ENCODE measurements at regions not wholly inside any gene's neighbourhood (a gene's known extent, or its start where the extent isn't known, plus 50 kb on each side); places are given as distances from the start of the nearest gene placed in this dataset.
A peak's percentile ranks its signal among the peaks of the same experiment; 100 is the strongest.

- H3K9me2 ChIP-seq (replicated peaks; ENCODE audit: insufficient read depth), result no peaks in the 10 kb centered on the region
- TF ChIP-seq EZH2phosphoT487 (IDR thresholded peaks at IDR 0.05; ENCODE audit: low read depth, severe bottlenecking, unreplicated experiment) (no peak), EZH2 (IDR thresholded peaks at IDR 0.05; ENCODE audit: borderline replicate concordance) (no peak)
- TF ChIP-seq, protein P1, sequence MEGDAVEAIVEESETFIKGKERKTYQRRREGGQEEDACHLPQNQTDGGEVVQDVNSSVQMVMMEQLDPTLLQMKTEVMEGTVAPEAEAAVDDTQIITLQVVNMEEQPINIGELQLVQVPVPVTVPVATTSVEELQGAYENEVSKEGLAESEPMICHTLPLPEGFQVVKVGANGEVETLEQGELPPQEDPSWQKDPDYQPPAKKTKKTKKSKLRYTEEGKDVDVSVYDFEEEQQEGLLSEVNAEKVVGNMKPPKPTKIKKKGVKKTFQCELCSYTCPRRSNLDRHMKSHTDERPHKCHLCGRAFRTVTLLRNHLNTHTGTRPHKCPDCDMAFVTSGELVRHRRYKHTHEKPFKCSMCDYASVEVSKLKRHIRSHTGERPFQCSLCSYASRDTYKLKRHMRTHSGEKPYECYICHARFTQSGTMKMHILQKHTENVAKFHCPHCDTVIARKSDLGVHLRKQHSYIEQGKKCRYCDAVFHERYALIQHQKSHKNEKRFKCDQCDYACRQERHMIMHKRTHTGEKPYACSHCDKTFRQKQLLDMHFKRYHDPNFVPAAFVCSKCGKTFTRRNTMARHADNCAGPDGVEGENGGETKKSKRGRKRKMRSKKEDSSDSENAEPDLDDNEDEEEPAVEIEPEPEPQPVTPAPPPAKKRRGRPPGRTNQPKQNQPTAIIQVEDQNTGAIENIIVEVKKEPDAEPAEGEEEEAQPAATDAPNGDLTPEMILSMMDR (IDR thresholded peaks at IDR 0.05; ENCODE audit: poor library complexity), result no peak
- no peaks in the 10 kb centered on the region for H4K20me1 ChIP-seq (ENCODE audit: insufficient read depth, poor library complexity, severe bottlenecking)
- peak; percentile 46 for DNase-seq (ENCODE audit: low spot score)
- 48% methylated on average over 1 of the region's 1 CpG for WGBS (ENCODE audit: low lambda C conversion rate, missing lambda C conversion rate)
- no peaks in the 10 kb centered on the region for H3K36me3 ChIP-seq (replicated peaks; ENCODE audit: insufficient read depth, low read depth)
- H3K4me2 ChIP-seq, result no peak overlapping the region
- no peaks in the 10 kb centered on the region for H3K27me3 ChIP-seq
- H3K9me3 ChIP-seq (ENCODE audit: low read depth), result no peaks in the 10 kb centered on the region
- H2AFZ ChIP-seq, result no peak overlapping the region
- H3K79me2 ChIP-seq, result no peaks in the 10 kb centered on the region
- no peak overlapping the region for H3K27ac ChIP-seq
- no peak overlapping the region for H3K4me3 ChIP-seq
- no peaks in the 10 kb centered on the region for H3K4me1 ChIP-seq (ENCODE audit: insufficient read depth)
These were observed 101.6 kb upstream of the PALMD start for GRCh38 chr1:99544328-99544727.

DNA sequence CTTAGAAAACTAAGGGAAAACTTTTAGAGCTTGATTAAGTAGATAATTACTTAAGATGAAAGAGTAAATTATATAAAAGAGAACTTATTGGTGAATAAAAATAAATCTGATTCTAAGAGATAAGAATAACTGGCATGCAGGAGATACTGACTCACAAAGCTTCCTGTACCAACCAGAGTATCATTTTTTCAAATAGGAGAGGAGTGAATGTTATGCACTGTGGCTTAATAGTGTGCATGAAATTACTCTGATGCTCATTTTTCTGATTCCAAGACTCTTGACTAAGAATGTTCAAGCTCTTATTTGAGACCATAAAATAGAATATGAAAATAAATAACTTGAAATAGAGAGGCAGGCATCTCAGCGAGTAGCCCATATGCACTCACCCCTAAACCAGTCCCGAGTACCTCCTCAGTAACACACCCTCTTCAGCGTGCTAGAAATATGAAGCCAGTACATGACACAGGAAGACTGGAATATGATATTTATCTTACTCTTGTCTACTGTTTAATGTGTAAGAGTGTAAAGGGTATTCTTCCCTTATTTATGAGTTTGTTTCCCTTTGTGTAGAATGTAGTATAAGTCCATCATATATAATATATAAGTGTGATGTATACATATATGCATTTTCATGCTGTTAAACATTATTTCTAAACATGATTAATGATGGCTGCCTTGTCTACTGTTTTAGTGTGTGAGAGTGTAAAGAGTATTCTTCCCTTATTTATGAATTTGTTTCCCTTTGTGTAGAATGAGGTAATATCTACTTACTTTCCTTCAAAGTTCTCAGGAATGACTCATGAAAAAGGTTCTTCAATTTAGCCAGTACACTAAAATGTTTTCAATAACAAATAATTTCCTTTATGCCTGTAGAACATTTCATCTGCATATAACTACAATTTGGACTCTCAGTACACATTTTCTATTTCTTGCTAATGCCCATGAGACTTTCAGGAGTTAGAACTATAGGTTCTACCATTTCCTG lies 99.2 kb upstream of the PALMD start:
- H3K79me2 ChIP-seq, result no peaks in the 10 kb centered on the region
- no peaks in the 10 kb centered on the region for H3K27me3 ChIP-seq
- no peak overlapping the region for H2AFZ ChIP-seq
- TF ChIP-seq EZH2phosphoT487 (IDR thresholded peaks at IDR 0.05; ENCODE audit: low read depth, severe bottlenecking, unreplicated experiment) (no peak), EZH2 (IDR thresholded peaks at IDR 0.05; ENCODE audit: borderline replicate concordance) (no peak)
- TF ChIP-seq, protein P1 (IDR thresholded peaks at IDR 0.05; ENCODE audit: poor library complexity), result no peak
- no peak overlapping the region for H3K27ac ChIP-seq
- no peaks in the 10 kb centered on the region for H3K9me3 ChIP-seq (ENCODE audit: low read depth)
- no peaks in the 10 kb centered on the region for H3K4me1 ChIP-seq (ENCODE audit: insufficient read depth)
- DNase-seq (ENCODE audit: low spot score), result no peak
- no peak overlapping the region for H3K4me3 ChIP-seq
- H3K36me3 ChIP-seq (replicated peaks; ENCODE audit: insufficient read depth, low read depth), result no peaks in the 10 kb centered on the region
- no peaks in the 10 kb centered on the region for H3K9me2 ChIP-seq (replicated peaks; ENCODE audit: insufficient read depth)
- no peak overlapping the region for H3K4me2 ChIP-seq
- no peaks in the 10 kb centered on the region for H4K20me1 ChIP-seq (ENCODE audit: insufficient read depth, poor library complexity, severe bottlenecking)
- WGBS (ENCODE audit: low lambda C conversion rate, missing lambda C conversion rate), result 83% methylated on average over 3 of the region's 3 CpGs

DNA sequence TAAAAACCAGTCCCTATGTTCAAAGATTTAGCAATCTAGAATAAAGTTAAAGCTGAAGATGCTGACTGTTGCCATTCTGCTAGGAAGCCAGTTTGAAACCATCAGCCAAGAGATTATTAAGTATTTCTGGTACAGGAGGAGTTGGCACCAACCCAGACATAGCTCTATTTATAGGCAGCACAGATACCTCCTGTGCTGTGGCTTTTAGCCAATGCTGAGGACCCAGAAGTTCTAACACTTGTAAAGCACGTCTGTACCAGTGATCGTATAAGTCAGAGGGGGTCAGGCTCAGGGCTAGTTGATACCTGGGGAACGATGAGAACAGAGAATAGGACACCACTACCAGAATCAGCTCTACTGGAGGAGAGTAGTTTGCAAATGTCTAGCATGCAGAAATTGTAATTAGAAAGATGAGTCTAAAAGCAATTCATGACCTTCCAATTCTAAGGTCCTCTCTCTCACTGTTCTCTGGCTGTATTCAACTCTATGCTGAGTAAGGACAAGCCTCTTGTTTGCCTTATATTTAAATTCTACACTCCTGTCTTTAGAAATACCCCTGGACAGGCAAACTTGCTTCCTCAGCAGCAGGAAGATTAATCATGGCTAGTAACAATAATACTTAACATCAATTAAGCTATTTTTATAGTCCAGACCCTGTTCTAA lies 96.8 kb upstream of the PALMD start:
- Histone ChIP-seq H3K27ac (no peak overlapping the region), H3K9me3 (ENCODE audit: low read depth) (no peaks in the 10 kb centered on the region), H3K27me3 (no peaks in the 10 kb centered on the region), H3K9me2 (replicated peaks; ENCODE audit: insufficient read depth) (no peaks in the 10 kb centered on the region), H3K4me2 (no peak overlapping the region), H3K4me3 (no peak overlapping the region), H3K4me1 (ENCODE audit: insufficient read depth) (no peaks in the 10 kb centered on the region), H3K36me3 (replicated peaks; ENCODE audit: insufficient read depth, low read depth) (no peaks in the 10 kb centered on the region), H4K20me1 (ENCODE audit: insufficient read depth, poor library complexity, severe bottlenecking) (no peaks in the 10 kb centered on the region), H3K79me2 (no peaks in the 10 kb centered on the region), H2AFZ (no peak overlapping the region)
- TF ChIP-seq EZH2phosphoT487 (IDR thresholded peaks at IDR 0.05; ENCODE audit: low read depth, severe bottlenecking, unreplicated experiment) (no peak), EZH2 (IDR thresholded peaks at IDR 0.05; ENCODE audit: borderline replicate concordance) (no peak)
- TF ChIP-seq, protein P1 (IDR thresholded peaks at IDR 0.05; ENCODE audit: poor library complexity), result no peak
- DNase-seq (ENCODE audit: low spot score), result peak; percentile 27
- WGBS (ENCODE audit: low lambda C conversion rate, missing lambda C conversion rate), result 62% methylated on average over 3 of the region's 3 CpGs
